ENCODE measurements at regions not wholly inside any gene's neighbourhood (a gene's known extent, or its start where the extent isn't known, plus 50 kb on each side); places are given as distances from the start of the nearest gene placed in this dataset.

- TF ChIP-seq CTCF (CRISPR knock-in tag; IDR thresholded peaks at IDR 0.05), result peak; percentile 51
- peak in 1 of 2 experiments; percentile 59; a peak in 2 of 4 replicates for TF ChIP-seq EP300 (IDR thresholded peaks at IDR 0.05; ENCODE audit: low read depth in 2 of 2, low read length in 2 of 2)
- TF ChIP-seq EP300 (CRISPR knock-in tag; IDR thresholded peaks at IDR 0.05; ENCODE audit: borderline replicate concordance), result no peak; the same call in 1 of the 2 replicates
- no peak for TF ChIP-seq ZNF274 (CRISPR knock-in tag; IDR thresholded peaks at IDR 0.05)
These were observed 133.3 kb downstream of the TBC1D2B start for GRCh38 chr15:77944002-77944867.
